ENCODE measurements at regions not wholly inside any gene's neighbourhood (a gene's known extent, or its start where the extent isn't known, plus 50 kb on each side); places are given as distances from the start of the nearest gene placed in this dataset.
"Not testable (repeated sequence)": the region's sequence is repeated elsewhere in the genome, so short reads cannot be mapped to it uniquely, and the experiment has no call there.

GRCh38 chr7:66503551-66504031 is 125.1 kb upstream of the KCTD7 start:
- DNase-seq (ENCODE audit: low read depth): no peak

GRCh38 chr7:66504131-66504530 is 124.5 kb upstream of the KCTD7 start:
- DNase-seq (ENCODE audit: low read depth): no peak

GRCh38 chr7:66505009-66505408 is 123.7 kb upstream of the KCTD7 start:
- DNase-seq (ENCODE audit: low read depth): no peak

GRCh38 chr7:66505531-66506451 is 122.9 kb upstream of the KCTD7 start:
- DNase-seq (ENCODE audit: low read depth): peak; percentile 21

- not testable (repeated sequence) for DNase-seq (ENCODE audit: low read depth)
These were observed 122.0 kb upstream of the KCTD7 start for GRCh38 chr7:66506703-66507102.

- no peak for DNase-seq (ENCODE audit: low read depth)
These were observed 120.9 kb upstream of the KCTD7 start for GRCh38 chr7:66507764-66508296.

- no peak for DNase-seq (ENCODE audit: low read depth)
These were observed 120.2 kb upstream of the KCTD7 start for GRCh38 chr7:66508431-66508830.

- DNase-seq (ENCODE audit: low read depth): no peak
These were observed 114.6 kb upstream of the KCTD7 start for GRCh38 chr7:66514050-66514449.

GRCh38 chr7:66517212-66517909 is 111.3 kb upstream of the KCTD7 start:
- DNase-seq (ENCODE audit: low read depth): no peak

GRCh38 chr7:66518151-66518691 is 110.5 kb upstream of the KCTD7 start:
- DNase-seq (ENCODE audit: low read depth): no peak

- no peak for DNase-seq (ENCODE audit: low read depth)
These were observed 107.0 kb upstream of the KCTD7 start for GRCh38 chr7:66521675-66522074.

GRCh38 chr7:66522518-66522917 is 106.2 kb upstream of the KCTD7 start:
- no peak for DNase-seq (ENCODE audit: low read depth)

- DNase-seq (ENCODE audit: low read depth): no peak
These were observed 105.3 kb upstream of the KCTD7 start for GRCh38 chr7:66523409-66523808.

GRCh38 chr7:66524738-66525137 is 103.9 kb upstream of the KCTD7 start:
- DNase-seq (ENCODE audit: low read depth): no peak

GRCh38 chr7:66526782-66527181 is 101.9 kb upstream of the KCTD7 start:
- not testable (repeated sequence) for DNase-seq (ENCODE audit: low read depth)

- DNase-seq (ENCODE audit: low read depth): no peak
These were observed 100.0 kb upstream of the KCTD7 start for GRCh38 chr7:66528652-66529051.

GRCh38 chr7:66529883-66530610 is 98.6 kb upstream of the KCTD7 start:
- no peak for DNase-seq (ENCODE audit: low read depth)

GRCh38 chr7:66535414-66536329 is 93.0 kb upstream of the KCTD7 start:
- no peak for DNase-seq (ENCODE audit: low read depth)

- DNase-seq (ENCODE audit: low read depth): no peak
These were observed 91.3 kb upstream of the KCTD7 start for GRCh38 chr7:66537380-66537779.

- DNase-seq (ENCODE audit: low read depth): no peak
These were observed 90.8 kb upstream of the KCTD7 start for GRCh38 chr7:66537876-66538275.

- no peak for DNase-seq (ENCODE audit: low read depth)
These were observed 89.4 kb upstream of the KCTD7 start for GRCh38 chr7:66539264-66539623.

Data from activated T-cell treated with anti-CD3 and anti-CD28 coated beads for 48 hours (primary cell).